Hematopoietic multipotent progenitor cell treated with erythropoietin and hydrocortisone succinate and interleukin-3 and kit ligand, for 6 days (in vitro differentiated cells): ENCODE measurements at regions not wholly inside any gene's neighbourhood (a gene's known extent, or its start where the extent isn't known, plus 50 kb on each side); places are given as distances from the start of the nearest gene placed in this dataset.
A peak's percentile ranks its signal among the peaks of the same experiment; 100 is the strongest.
"Not testable (repeated sequence)": the region's sequence is repeated elsewhere in the genome, so short reads cannot be mapped to it uniquely, and the experiment has no call there.

Experiments used
- DNase-seq: peaks from one replicate; pipeline ENCODE4 v3.0.0-alpha.2; 2015

GRCh38 chr10:58066979-58067378 lies 200.7 kb downstream of the IPMK start:
- no peak for DNase-seq

DNA sequence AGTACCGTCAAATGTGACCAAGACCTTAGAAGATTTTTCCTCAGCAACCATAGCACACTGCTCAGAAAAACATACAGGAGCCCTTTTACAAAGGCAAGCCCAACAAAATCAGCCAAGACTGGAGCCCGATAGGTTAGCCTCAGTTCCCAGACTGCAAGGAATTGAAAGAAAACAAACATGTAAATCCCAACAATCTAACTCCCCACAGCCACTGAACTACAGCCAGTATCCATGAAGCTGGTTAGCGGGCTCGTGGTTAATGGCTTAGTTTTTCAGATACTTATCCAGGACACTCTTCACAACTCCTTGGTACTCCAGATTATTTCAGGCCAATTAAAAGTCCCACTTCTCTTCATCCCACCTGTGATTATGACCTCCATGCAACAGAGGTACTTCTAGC lies 201.6 kb downstream of the IPMK start:
- DNase-seq = no peak

GRCh38 chr10:58065529-58065815 lies 202.2 kb downstream of the IPMK start:
- no peak for DNase-seq

DNA sequence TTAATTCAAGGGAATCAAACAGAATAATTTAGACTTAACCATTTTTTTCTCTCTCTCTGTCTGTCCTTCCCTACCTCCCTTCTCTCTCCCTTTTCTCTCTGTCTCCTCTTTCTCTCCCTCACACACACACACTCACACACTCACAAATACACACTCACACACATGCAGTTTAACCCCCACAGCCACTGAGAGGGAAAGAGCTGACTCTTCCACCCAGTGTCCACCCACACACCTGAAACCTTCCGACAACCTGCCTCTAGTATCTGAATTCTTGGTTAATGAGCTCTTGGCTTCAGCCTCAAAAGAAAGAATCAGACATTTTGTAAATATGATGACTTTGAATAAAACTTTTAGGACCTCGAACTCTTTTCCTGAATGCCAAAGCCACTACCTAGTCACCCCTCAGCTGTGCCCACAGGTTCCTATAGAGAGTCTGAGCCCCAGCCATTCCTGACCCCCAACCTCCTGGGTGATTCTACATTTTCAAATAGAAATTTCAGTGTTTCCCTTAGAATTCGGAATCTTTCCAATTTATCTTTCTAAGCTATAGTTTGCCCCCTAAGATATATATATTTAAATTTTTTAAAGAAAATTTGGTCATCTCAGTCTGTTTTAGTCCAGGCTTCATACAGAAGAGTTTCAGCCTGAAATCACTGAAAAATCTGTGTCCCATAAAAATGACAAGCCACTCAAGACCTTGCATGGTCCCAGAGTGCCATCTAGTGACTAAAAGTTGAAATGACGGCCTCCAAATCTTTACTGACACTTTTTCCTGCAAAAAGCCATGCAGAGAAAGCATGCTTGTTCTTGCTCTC lies 202.8 kb downstream of the IPMK start:
- peak; percentile 57 for DNase-seq

GRCh38 chr10:58063861-58064480 lies 203.7 kb downstream of the IPMK start:
- no peak for DNase-seq

- not testable (repeated sequence) for DNase-seq
Measured at GRCh38 chr10:58058683-58059082, 209.0 kb downstream of the IPMK start.

- no peak for DNase-seq
Measured at GRCh38 chr10:58054881-58055280, 212.8 kb downstream of the IPMK start.

GRCh38 chr10:58052772-58053171 lies 214.9 kb downstream of the IPMK start:
- DNase-seq = no peak

DNA sequence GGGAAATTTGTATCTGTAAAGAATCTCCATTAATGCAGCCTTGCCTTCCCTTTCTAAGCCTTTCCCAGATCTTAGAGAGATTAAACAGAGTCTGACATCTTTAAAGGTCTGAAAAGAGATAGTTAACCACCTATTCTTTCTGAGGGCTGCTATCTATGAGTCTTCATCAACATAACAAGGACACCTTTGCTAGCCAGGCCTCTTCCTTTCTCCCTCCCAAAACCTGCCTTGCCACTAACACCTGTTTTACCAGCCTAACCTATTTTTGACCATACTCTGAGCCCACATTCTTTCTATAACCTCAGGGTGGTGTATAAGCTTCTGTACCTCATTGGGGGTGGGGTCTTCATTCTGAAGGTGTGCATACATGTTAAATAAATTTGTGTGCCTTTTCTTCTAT lies 217.1 kb downstream of the IPMK start:
- no peak for DNase-seq

GRCh38 chr10:58048936-58049335 lies 218.8 kb downstream of the IPMK start:
- DNase-seq = no peak

DNA sequence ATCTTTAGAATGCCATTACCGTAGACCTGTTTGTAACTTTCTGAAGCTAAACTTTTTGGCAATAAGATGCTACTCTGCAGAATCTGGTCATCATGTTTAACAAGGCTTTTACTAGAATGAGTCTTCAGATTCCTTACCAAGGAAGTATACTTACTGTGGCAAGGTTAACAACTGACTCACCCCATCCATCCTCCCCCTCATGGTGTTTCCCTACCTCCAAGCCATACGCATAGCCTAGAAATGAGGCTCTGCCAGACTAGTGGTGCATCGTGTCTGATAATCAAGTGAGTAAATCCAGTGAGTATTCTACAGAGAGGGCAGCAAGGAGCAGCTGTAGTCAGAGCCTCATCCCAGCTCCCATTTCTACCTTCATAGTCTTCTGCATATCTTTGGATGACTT lies 223.6 kb downstream of the IPMK start:
- no peak for DNase-seq

DNA sequence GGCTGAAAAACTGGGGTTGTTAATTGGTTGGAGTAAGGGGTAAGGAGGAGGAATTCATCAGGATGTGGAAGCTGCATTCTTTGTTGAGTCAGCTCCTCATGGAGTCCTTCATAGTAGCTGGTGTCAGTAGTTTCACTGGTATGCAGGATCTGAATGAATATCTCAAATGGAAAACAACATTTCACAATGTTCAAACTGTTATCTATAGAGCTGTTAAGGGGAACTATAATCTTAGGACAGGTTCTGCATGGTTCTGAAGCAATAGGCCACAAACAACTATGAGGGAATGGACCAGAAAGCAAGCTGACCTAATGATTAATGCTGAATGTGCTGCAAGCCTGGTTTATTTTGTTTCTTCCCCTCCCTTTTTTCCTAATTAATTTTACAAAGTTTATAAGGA lies 225.8 kb downstream of the IPMK start:
- DNase-seq = no peak

DNA sequence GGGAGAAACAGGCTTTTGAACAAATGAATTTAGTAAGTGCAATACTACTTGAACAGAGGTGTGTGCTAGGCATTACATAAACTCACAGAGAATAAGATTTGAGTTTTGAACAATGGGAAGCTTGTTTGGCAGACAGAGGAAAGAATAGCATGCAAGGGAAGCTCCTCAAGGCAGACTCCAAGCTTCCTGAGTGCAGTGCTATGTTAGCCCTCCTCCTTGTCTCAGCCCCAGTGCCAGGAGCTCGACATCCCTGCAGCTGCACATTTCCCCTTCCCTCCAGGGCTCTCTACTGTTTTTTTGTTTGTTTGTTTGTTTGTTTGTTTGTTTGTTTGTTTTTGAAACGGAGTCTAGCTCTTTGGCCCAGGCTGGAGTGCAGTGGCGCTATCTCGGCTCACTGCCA lies 237.5 kb downstream of the IPMK start:
- DNase-seq = no peak

DNA sequence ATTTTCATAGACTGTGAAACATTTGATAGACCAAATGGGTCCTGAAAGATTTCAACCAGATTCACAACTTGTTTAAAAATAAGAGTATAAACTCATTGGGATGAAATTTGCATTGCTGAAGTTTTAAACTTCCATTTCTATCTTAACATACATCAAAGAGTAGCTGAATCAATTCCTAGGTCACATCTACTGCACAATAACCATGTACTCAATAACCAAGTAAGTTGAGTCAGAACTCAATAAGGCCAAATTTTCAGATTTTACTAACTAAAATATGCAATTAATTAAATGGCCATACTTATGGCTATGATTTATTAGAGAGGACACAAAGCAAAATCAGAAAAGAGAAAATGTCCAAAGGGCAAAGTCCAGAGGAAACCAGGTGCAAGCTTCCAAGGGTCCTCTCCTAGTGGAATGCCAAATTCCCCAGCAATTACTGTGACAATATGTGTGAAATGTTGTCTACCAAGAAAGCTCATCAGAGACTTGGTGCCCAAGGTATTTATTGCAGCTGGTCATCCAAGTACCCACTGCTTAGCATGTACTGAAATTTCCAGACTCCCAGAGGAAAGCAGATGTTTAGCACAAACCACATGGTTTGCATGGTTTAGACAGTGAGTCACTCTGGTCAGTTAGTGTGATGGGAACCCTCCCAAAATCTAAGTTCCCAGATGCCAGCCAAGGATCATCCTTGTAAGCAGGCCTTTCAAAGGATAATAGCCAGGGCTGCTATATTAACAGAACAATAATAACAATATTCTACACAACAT lies 238.9 kb downstream of the IPMK start:
- no peak for DNase-seq

DNA sequence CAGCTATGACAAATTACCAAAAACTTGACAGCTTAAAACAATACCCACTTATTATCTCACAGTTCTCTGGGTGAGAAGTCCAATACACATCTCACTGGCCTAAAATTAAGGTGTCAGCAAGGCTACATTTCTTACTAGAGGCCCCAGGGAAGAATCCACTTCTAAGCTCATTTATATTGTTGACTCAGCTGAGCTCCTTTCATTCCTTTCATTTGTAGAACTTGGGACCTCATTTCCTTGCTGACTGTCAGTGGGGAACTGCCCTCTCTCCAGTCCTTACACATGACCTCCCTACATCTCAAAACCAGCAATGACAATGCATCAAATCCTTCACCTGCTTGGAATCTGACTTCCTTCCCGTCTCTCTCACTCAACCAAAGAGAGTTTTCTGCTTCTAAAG lies 240.3 kb downstream of the IPMK start:
- DNase-seq = no peak

GRCh38 chr10:58026036-58026435 lies 241.7 kb downstream of the IPMK start:
- no peak for DNase-seq

- DNase-seq = no peak
Measured at GRCh38 chr10:58023341-58024073, 244.2 kb downstream of the IPMK start.

GRCh38 chr10:58019863-58020537 lies 247.7 kb downstream of the IPMK start:
- no peak for DNase-seq

DNA sequence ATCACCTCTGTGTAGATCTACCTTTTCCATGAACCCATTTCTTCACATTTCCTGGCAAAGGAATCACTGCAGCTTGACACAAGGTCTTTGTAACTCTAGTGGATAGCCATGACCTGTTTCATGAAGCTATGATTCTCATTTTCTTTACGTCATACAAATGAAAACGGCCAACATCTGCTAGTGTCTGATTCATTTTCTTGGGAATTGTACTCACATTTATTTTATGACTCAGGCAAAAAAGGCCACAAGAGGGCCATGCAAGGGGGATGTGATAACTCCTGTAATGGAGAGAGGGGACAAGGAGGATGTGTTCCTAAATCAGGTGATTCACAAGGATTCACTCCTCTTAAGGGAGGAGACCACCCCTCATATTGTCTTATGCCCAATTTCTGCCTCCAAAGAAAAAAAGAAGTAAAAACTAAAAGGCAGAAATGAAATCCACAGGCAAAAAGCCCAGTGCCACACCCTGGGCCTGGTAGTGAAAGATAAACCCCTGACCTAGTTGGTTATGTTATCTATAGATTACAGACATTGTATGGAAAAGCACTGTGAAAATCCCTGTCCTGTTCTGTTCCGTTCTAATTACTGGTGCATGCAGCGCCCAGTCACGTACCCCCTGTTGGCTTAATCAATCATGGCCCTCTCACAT lies 249.9 kb downstream of the IPMK start:
- DNase-seq = peak; percentile 73

DNA sequence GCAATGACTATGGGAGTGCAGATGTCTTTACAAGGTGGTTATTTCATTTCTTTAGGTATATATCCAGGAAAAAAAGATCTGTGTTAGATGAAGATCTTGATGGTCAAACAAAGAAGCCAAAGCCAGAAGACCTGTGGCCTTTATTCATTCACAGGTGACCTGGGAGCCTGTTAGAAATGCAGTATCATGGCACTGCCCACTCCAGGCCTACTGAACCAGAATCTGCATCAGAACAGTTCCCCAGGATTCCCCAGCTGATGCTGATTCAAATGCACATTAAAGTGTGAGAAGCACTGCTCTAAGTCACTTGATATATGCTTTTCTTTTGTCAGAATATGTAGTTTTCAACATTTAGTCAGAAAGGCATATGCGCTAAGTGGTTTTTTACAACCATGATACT lies 251.1 kb downstream of the IPMK start:
- DNase-seq = no peak

- DNase-seq = no peak
Measured at GRCh38 chr10:58014436-58014835, 253.3 kb downstream of the IPMK start.

DNA sequence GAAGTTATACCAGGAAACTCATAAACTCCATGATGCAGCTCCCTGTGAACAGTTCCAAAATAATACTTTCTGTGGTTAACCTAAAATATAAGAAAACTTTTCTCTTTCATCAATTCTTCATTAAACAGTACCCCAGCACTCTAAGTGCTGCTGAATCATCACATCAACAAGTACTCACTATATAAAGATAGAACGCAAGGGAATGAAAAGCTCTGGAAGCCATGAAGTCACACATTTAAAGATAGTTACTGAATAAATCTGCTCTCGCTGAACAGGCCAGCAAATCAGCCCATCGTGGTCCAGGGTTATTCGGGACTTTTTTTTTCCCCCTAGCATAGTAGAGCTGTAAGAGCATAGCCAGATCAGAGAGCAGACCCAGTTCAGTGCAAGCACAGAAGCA lies 254.3 kb downstream of the IPMK start:
- DNase-seq = no peak
